Stimulated activated CD4-positive, alpha-beta T cell treated with anti-CD3 and anti-CD28 coated beads, Interleukin-4, amount 100 ng/mL, for 24 hours (primary cell): ENCODE measurements at regions not wholly inside any gene's neighbourhood (a gene's known extent, or its start where the extent isn't known, plus 50 kb on each side); places are given as distances from the start of the nearest gene placed in this dataset.

Experiments
- DNase-seq: peaks from one replicate; pipeline ENCODE4 v3.0.0-alpha.2; 2020

DNA sequence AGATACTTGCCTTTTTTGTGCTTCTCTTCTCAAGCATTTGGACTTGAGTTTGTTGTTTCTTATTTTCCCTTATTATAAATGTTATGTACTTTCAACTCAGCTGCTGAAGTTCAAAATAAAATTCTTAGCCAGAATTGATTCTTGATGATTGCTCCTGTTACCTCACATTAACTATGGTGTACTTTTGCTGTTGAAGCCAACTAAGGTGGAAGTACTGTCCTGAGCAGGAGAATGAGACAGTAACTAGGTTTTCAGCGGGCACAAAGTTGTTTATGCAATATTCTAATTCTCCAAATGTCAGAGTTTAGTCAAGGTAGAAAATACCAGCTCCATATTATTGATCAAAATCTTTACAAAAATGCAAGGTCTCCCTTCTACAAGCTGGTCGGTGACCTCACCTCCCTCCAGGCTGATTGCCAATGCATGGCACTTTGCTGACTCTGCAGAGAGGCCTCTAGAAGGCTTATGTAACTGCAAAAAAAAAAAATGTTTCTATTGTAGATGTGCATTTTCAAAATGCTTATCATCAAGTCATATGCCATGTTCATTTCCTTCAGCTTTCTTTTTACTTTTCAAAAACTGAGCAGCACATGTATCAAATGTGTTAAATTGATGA is 1783.5 kb upstream of the WWC1 start:
- DNase-seq: no peak

GRCh38 chr5:166509085-166509484 is 1782.4 kb upstream of the WWC1 start:
- no peak for DNase-seq

GRCh38 chr5:166517976-166518375 is 1773.5 kb upstream of the WWC1 start:
- no peak for DNase-seq

- no peak for DNase-seq
These were observed 1768.2 kb upstream of the WWC1 start for GRCh38 chr5:166523206-166523605.

DNA sequence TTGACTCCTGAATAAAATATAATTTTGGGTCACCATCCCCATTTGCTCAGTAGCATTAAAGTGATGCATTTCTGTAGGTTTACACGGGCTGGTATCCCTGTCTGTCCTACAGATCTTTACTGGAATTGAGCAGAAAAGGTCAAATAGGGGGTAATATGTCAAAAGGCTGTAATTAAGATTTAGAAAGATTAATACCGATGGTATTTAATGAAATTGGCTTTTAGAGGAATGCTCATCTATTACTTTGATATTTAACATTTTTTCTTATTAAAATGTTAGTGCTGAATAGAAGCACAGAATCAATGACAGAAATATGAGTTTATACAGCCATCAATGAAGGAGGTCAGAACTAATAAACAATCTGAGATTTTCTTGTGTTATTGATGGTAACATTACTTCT is 1762.2 kb upstream of the WWC1 start:
- DNase-seq: no peak

DNA sequence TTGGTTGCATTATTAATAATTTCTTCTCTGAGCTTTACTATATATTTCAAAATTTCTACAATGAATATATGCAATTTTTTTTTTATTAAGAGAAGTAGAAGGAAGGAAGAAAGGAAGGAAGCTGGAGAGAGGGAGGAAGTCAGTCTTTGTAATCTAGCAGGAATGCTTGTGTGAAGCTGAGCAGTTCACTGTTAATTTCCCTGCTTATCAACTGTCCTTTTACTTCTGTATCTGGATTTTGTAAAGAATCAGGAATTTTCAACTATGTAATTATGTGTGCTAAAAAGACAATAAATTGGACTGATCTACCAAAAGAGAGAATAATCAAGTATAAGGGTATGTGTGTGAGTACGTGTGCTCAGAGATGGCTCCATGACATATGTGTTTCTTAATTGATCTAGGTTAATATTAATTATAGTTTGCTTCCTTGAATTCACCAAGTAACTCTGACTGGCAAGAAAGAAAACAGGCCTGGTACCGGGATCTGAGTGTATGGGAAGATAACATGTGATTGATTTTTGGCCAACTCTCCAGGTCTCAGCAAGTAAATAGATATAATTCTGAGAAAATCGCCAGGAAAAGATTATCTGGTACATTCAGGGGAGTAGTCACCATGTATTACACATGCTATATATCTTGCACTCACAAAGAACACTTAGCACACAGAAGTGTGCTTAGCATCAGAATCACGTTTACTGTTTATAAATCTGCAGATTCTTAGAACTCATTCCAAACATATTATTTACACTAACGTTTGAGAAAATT is 1758.8 kb upstream of the WWC1 start:
- DNase-seq: no peak

DNA sequence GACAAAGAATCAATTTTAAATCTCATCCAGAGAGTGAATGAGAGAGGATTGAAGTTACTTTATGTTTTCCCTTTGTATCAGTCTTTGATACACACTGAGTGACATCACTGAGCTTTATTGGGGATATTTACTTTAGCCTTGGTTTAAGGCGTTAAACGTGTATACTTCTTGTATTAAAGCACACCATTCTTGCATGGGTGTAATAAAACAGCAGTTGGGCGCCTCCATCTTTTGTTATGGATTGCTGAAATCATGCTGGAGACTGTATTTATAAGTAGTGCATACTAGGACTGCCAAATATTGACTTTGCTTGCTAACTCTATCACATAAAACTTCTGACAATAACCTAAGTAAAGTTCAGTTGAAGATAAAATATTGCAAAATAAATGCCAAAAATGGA is 1755.8 kb upstream of the WWC1 start:
- DNase-seq: no peak

GRCh38 chr5:166540156-166540555 is 1751.3 kb upstream of the WWC1 start:
- no peak for DNase-seq

- no peak for DNase-seq
These were observed 1740.1 kb upstream of the WWC1 start for GRCh38 chr5:166551384-166551783.

DNA sequence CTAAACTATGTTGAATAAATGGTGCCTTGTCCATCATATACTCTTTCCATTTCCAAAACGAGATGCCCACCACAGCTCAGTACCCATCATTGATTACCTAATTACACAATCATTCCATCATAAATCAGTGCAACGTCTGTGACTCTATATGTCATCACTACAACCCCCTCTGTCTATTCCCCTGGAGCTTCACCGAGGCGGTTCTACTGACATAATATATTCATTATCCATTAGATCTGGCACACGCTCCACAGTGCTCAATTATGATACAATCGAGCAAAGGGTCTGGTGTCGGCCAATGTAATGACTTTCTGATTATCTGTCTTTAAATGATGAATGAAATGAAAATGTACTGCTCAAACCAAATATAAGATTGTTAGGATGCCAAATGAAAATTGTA is 1737.7 kb upstream of the WWC1 start:
- DNase-seq: no peak

GRCh38 chr5:166561759-166562158 is 1729.7 kb upstream of the WWC1 start:
- DNase-seq: no peak

DNA sequence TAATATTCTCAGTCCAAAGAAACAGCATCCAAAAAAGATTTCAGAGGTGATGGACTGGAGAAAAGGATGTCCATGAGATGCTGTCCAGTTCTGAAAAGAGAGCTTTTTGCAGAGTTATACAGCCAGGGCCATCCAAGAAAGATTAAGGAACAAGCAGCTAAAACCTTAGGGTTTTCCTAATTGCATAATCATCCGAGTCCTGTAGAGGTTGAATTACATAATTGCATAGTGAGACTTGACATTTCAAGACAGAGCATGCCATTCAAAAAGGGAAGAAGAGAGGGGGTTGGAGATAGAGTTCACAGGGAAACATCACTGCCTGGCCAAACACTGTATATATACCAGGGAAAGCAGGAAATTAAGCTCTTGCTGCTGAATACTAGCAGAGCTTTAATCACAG is 1729.2 kb upstream of the WWC1 start:
- no peak for DNase-seq

DNA sequence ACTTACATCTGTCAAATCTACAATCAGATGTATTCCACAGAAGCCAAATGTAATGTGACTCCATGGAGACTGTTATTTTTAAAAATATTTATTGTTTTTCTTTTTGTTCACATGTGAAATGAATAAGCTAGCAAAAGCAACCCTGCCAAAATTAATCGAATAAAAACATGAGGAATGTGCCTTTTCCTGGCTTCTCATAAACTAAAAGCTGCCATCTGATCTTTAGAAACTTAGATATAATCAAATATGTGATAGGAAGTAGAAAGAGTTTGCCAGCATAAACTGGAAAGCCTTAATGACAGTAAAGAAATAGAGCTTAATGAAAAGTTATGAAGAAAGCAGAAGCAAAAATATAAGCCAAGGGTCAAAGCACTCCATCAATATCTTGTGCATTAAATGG is 1724.7 kb upstream of the WWC1 start:
- DNase-seq: no peak

DNA sequence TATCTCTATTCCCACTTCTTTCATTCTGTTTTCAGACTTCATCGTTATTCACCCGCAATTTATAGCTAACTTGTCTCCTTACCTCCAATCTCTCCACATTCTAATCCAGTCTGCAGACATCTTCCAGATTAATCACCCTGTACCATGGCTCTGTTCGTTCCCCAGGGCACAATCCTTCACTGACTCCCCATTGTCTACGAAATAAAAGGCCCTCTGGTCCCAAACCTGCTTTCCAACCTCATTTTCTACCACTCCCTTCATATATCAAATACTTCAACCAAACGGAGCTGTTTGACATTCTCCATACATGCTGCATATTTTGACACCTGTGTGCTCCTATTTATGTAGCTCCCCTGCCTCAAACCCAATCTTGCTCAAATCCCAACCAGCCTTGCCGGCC is 1720.6 kb upstream of the WWC1 start:
- DNase-seq: no peak

GRCh38 chr5:166571668-166572067 is 1719.8 kb upstream of the WWC1 start:
- no peak for DNase-seq

GRCh38 chr5:166576323-166576722 is 1715.1 kb upstream of the WWC1 start:
- no peak for DNase-seq

GRCh38 chr5:166581826-166582225 is 1709.6 kb upstream of the WWC1 start:
- DNase-seq: no peak

GRCh38 chr5:166582416-166582815 is 1709.0 kb upstream of the WWC1 start:
- no peak for DNase-seq

GRCh38 chr5:166594567-166594966 is 1696.9 kb upstream of the WWC1 start:
- no peak for DNase-seq

DNA sequence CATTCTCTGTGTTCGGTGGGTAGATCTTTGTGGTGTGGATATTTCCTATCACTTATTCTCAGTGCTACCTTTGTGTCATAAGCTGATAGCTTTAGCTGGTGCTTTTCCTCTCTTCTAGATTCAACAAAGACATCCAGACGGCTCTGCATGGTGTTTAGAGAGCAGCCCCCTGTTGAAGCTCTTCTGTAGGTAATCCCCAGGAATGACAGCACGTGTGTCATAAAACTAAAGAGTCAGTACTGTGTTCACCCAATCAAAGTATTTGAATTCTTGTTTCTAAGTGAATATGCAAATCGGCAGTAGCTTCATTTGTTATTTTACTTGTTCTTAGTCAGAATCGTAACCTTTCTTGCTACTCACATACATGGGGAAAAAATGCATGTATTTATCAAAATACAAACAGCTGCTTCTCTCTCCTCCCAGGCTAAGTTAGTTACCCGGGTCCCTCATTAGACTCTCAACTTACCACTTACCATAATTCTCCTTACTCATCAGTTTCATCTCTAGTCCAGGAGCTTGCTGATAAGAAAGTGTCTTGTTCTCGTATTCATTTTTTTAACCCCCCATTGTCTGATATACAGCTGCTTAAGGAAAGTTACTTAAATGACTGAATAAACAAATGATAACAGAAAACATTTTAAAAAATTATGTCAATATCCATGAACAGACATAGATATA is 1696.0 kb upstream of the WWC1 start:
- DNase-seq: no peak

GRCh38 chr5:166596043-166596442 is 1695.4 kb upstream of the WWC1 start:
- DNase-seq: no peak

DNA sequence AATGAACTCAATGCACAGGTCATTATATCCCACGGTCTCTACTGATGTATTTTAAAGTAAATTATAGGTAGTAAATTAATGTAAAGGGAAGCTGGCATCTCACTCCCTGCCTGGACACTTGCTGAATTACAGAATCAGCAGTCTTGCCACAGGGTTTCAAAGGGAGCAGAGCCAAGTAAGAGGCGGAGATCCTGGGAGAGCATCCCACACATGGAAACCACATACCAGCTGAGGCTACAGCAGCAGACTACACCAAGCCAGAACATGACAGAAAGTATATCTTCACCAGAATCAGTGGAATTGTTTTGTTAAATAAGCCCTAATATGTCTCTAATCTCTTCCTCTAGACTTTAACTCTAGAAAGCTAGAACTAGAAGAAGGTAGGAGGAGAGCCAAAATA is 1689.2 kb upstream of the WWC1 start:
- DNase-seq: no peak

- DNase-seq: no peak
These were observed 1673.9 kb upstream of the WWC1 start for GRCh38 chr5:166617507-166617906.

DNA sequence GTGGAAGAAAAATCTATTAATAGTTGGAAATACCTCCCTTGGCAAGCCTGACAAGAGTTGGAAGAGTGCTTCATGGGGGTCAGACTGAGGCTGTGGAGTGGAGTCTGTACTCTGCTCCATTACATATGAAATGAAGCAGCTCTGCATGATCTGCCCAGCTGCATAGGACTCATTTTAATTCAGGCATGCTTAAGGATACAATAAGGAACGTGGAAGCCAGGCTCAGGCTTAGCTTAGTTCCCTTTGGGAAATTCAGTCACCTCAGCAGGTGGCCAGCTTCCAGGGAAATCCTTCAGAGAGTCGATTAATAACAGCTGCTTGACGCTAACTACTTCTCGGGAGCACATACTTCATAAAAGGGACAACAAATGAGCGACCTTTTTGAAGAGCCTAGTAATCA is 1672.9 kb upstream of the WWC1 start:
- DNase-seq: no peak
